ENCODE measurements at regions not wholly inside any gene's neighbourhood (a gene's known extent, or its start where the extent isn't known, plus 50 kb on each side); places are given as distances from the start of the nearest gene placed in this dataset.

GRCh38 chr1:81391125-81391828 lies 409.5 kb upstream of the ADGRL2 start:
- TF ChIP-seq CTCF (IDR thresholded peaks at IDR 0.05) (no peak), POLR2A (IDR thresholded peaks at IDR 0.05) (no peak)
